H9 (cell line): ENCODE measurements at regions not wholly inside any gene's neighbourhood (a gene's known extent, or its start where the extent isn't known, plus 50 kb on each side); places are given as distances from the start of the nearest gene placed in this dataset.

Experiments
- DNase-seq: peaks from one replicate; pipeline ENCODE4 v3.0.0-alpha.2; 2017
- H2AFZ ChIP-seq: one replicate; pipeline ENCODE4 v1.6.1; 2013; ENCODE audit warnings: mild to moderate bottlenecking, low read length, control low read depth, moderate library complexity
- H2AK5ac ChIP-seq: 2 replicates; pipeline ENCODE4 v1.6.1; 2013; ENCODE audit warnings: low read length, control low read depth, mixed read lengths; ENCODE audit not compliant: insufficient read length
- H2BK120ac ChIP-seq: one replicate; pipeline ENCODE4 v1.6.1; 2013; ENCODE audit warnings: low read depth, mild to moderate bottlenecking, low read length, control low read depth, inconsistent platforms; ENCODE audit not compliant: poor library complexity, severe bottlenecking
- H2BK12ac ChIP-seq: 2 replicates; pipeline ENCODE4 v1.6.1; 2013; ENCODE audit warnings: low read length, control low read depth, mixed read lengths, low read depth; ENCODE audit not compliant: insufficient read length
- H2BK15ac ChIP-seq: 2 replicates; pipeline ENCODE4 v1.6.1; 2013; ENCODE audit warnings: low read depth, low read length, control low read depth
- H2BK20ac ChIP-seq: one replicate; pipeline ENCODE4 v1.6.1; 2013; ENCODE audit warnings: low read depth, mild to moderate bottlenecking, low read length, control low read depth, inconsistent platforms; ENCODE audit not compliant: poor library complexity, severe bottlenecking
- H2BK5ac ChIP-seq: 2 replicates; pipeline ENCODE4 v1.6.1; 2013; ENCODE audit warnings: low read length, control low read depth, mixed read lengths; ENCODE audit not compliant: insufficient read length
- H3K14ac ChIP-seq: 2 replicates; pipeline ENCODE4 v1.6.1; 2013; ENCODE audit warnings: low read length, control low read depth; ENCODE audit not compliant: insufficient read depth
- H3K18ac ChIP-seq: 2 replicates; pipeline ENCODE4 v1.6.1; 2013; ENCODE audit warnings: low read depth, mild to moderate bottlenecking, mixed read lengths, low read length, control low read depth; ENCODE audit not compliant: insufficient read length
- H3K23ac ChIP-seq: 2 replicates; pipeline ENCODE4 v1.6.1; 2013; ENCODE audit warnings: low read length, control low read depth, mixed read lengths, low read depth; ENCODE audit not compliant: insufficient read length
- H3K23me2 ChIP-seq: 2 replicates; pipeline ENCODE4 v1.6.1; 2013; ENCODE audit warnings: low read depth, mild to moderate bottlenecking, mixed read lengths, low read length, control low read depth; ENCODE audit not compliant: insufficient read length, poor library complexity, severe bottlenecking
- H3K27ac ChIP-seq: 2 replicates; pipeline ENCODE4 v1.5.1; 2013; ENCODE audit warnings: low read length, control low read depth, mixed read lengths, low read depth; ENCODE audit not compliant: insufficient read length
- H3K27me3 ChIP-seq: 2 replicates; pipeline ENCODE4 v1.6.1; 2013; ENCODE audit warnings: low read length, control low read depth, inconsistent platforms; ENCODE audit not compliant: insufficient read depth
- H3K4ac ChIP-seq: 2 replicates; pipeline ENCODE4 v1.6.1; 2013; ENCODE audit warnings: low read depth, mild to moderate bottlenecking, control low read depth, inconsistent platforms, low read length, moderate library complexity
- H3K4me1 ChIP-seq: 2 replicates; pipeline ENCODE4 v1.6.1; 2013; ENCODE audit warnings: low read length, control low read depth, inconsistent platforms; ENCODE audit not compliant: insufficient read depth
- H3K4me2 ChIP-seq: 2 replicates; pipeline ENCODE4 v1.6.1; 2013; ENCODE audit warnings: low read length, control low read depth, mixed read lengths; ENCODE audit not compliant: insufficient read length, insufficient read depth
- H3K56ac ChIP-seq: 2 replicates; pipeline ENCODE4 v1.6.1; 2013; ENCODE audit warnings: low read depth, mild to moderate bottlenecking, mixed read lengths, low read length, control low read depth; ENCODE audit not compliant: insufficient read length
- H3K79me1 ChIP-seq: 2 replicates; pipeline ENCODE4 v1.6.1; 2013; ENCODE audit warnings: low read depth, mild to moderate bottlenecking, moderate library complexity, low read length, control low read depth, inconsistent platforms; ENCODE audit not compliant: insufficient read depth, poor library complexity, severe bottlenecking
- H3K79me2 ChIP-seq: 2 replicates; pipeline ENCODE4 v1.6.1; 2013; ENCODE audit warnings: low read length, control low read depth, inconsistent platforms; ENCODE audit not compliant: insufficient read depth
- H3K9ac ChIP-seq: 2 replicates; pipeline ENCODE4 v1.6.1; 2013; ENCODE audit warnings: low read length, control low read depth, mixed read lengths; ENCODE audit not compliant: insufficient read length; ENCODE audit errors: extremely low read depth
- H3K9me3 ChIP-seq: one replicate; pipeline ENCODE4 v1.6.1; 2013; ENCODE audit warnings: low read depth, low read length, inconsistent platforms; ENCODE audit not compliant: control insufficient read depth
- H3T11ph ChIP-seq: one replicate; pipeline ENCODE4 v1.6.1; 2013; ENCODE audit warnings: mild to moderate bottlenecking, low read length, control low read depth, inconsistent platforms
- H4K20me1 ChIP-seq: one replicate; pipeline ENCODE4 v1.6.1; 2013; ENCODE audit not compliant: control insufficient read depth, insufficient read length, insufficient read depth
- H4K5ac ChIP-seq: 2 replicates; pipeline ENCODE4 v1.6.1; 2013; ENCODE audit warnings: low read depth, mild to moderate bottlenecking, mixed read lengths, low read length, control low read depth; ENCODE audit not compliant: insufficient read length
- H4K8ac ChIP-seq: replicated peaks from 2 replicates; pipeline ENCODE4 v1.6.1; 2013; ENCODE audit warnings: low read length, control low read depth, mixed read lengths, low read depth; ENCODE audit not compliant: insufficient read length
- H4K91ac ChIP-seq: 2 replicates; pipeline ENCODE4 v1.6.1; 2013; ENCODE audit warnings: low read depth, mild to moderate bottlenecking, moderate library complexity, mixed read lengths, low read length, control low read depth; ENCODE audit not compliant: insufficient read length
- H3K27ac Mint-ChIP-seq, 3 experiments: 2 replicates in 2 of 3; 3 replicates in 1 of 3; pipeline ENCODE4 v1.8.0; 2020 to 2021; ENCODE audit warnings: mixed read lengths in 3 of 3, mild to moderate bottlenecking in 1 of 3, moderate library complexity in 1 of 3
- H3K27me3 Mint-ChIP-seq: 2 replicates; pipeline ENCODE4 v1.8.0; 2021; ENCODE audit warnings: low read depth, mild to moderate bottlenecking, moderate library complexity, mixed read lengths
- H3K36me3 Mint-ChIP-seq, 3 experiments: 2 replicates in 2 of 3; 3 replicates in 1 of 3; pipeline ENCODE4 v1.8.0; 2020 to 2021; ENCODE audit warnings: low read depth in 3 of 3, mixed read lengths in 3 of 3; ENCODE audit not compliant: insufficient read depth in 1 of 3
- H3K4me1 Mint-ChIP-seq, 2 experiments: 2 replicates each; pipeline ENCODE4 v1.8.0; 2020; ENCODE audit warnings: mixed read lengths in 2 of 2
- H3K4me3 Mint-ChIP-seq, 2 experiments: 2 replicates in 1 of 2; 3 replicates in 1 of 2; pipeline ENCODE4 v1.8.0; 2020 to 2021; ENCODE audit warnings: mild to moderate bottlenecking in 2 of 2, mixed read lengths in 2 of 2, moderate library complexity in 1 of 2
- H3K9me3 Mint-ChIP-seq, 2 experiments: 2 replicates in 1 of 2; 3 replicates in 1 of 2; pipeline ENCODE4 v1.8.0; 2020; ENCODE audit warnings: mild to moderate bottlenecking in 2 of 2, mixed read lengths in 2 of 2, moderate library complexity in 1 of 2
- WGBS: extraction: QIAGEN DNeasy Blood & Tissue Kit; methylation state at CpG from one replicate; pipeline ENCODE4 v1.1.7; 2013; ENCODE audit warnings: missing lambda C conversion rate, low lambda C conversion rate, mixed read lengths; ENCODE audit not compliant: insufficient read length; ENCODE audit errors: extremely low coverage; 5-methylcytosine and 5-hydroxymethylcytosine counted together
- TF ChIP-seq, protein P1 (sequence below): fragments of 200-600 bp; sonication (generic); conservative IDR thresholded peaks from 3 replicates; pipeline ENCODE4 v1.8.0; 2021; ENCODE audit warnings: antibody characterized with exemption, mild to moderate bottlenecking

DNA sequence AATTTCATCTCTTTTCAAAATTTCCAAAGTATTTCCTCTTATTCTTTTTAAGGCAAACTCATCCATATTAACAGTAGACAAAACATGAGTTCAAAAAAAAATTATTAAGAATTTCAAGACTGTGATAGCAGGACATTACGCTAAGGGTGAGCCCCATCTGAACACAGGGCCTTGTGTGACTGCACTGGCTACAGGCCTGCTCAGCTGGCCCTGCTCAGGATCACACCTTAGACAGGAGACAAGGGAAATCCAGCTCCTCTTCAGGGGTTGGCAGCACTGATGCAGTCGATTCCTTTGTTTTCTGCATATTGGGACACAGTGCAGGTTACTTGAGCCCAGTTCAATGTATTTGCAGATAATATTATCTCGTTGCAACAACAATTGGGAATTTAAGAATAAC lies 444.7 kb downstream of the PLK2 start:
- Mint-ChIP-seq H3K36me3 (no peaks in the 10 kb centered on the region), H3K27ac (no peak overlapping the region), H3K4me1 (peaks cover 4 to 5% of the 10 kb centered on the region in 2 experiments; a peak in 3 of 4 replicates), H3K27me3 (no peaks in the 10 kb centered on the region), H3K9me3 (no peaks in the 10 kb centered on the region), H3K4me3 (no peak overlapping the region)
- Histone ChIP-seq H3K9me3 (no peaks in the 10 kb centered on the region), H4K91ac (no peak overlapping the region), H2BK120ac (no peak overlapping the region), H4K8ac (no peak overlapping the region), H4K20me1 (no peaks in the 10 kb centered on the region), H3K4ac (no peak overlapping the region), H2BK20ac (no peak overlapping the region), H3K18ac (no peak overlapping the region), H2BK5ac (no peak overlapping the region), H3K9ac (no peak overlapping the region), H2BK15ac (no peak overlapping the region), H4K5ac (no peak overlapping the region), H3K56ac (no peak overlapping the region), H3K79me2 (no peaks in the 10 kb centered on the region), H2AK5ac (no peak overlapping the region), H3K23ac (no peak overlapping the region), H3T11ph (no peak overlapping the region), H3K27ac (no peak overlapping the region), H3K23me2 (no peaks in the 10 kb centered on the region), H2BK12ac (no peak overlapping the region), H3K4me1 (no peaks in the 10 kb centered on the region; the same call in 1 of the 2 replicates), H3K27me3 (no peaks in the 10 kb centered on the region), H3K14ac (no peak overlapping the region), H3K79me1 (no peaks in the 10 kb centered on the region), H2AFZ (no peak overlapping the region), H3K4me2 (no peak overlapping the region)
- no peak for DNase-seq
- WGBS = no CpG with 5 or more reads among the region's 3 CpGs
- TF ChIP-seq, protein P1, sequence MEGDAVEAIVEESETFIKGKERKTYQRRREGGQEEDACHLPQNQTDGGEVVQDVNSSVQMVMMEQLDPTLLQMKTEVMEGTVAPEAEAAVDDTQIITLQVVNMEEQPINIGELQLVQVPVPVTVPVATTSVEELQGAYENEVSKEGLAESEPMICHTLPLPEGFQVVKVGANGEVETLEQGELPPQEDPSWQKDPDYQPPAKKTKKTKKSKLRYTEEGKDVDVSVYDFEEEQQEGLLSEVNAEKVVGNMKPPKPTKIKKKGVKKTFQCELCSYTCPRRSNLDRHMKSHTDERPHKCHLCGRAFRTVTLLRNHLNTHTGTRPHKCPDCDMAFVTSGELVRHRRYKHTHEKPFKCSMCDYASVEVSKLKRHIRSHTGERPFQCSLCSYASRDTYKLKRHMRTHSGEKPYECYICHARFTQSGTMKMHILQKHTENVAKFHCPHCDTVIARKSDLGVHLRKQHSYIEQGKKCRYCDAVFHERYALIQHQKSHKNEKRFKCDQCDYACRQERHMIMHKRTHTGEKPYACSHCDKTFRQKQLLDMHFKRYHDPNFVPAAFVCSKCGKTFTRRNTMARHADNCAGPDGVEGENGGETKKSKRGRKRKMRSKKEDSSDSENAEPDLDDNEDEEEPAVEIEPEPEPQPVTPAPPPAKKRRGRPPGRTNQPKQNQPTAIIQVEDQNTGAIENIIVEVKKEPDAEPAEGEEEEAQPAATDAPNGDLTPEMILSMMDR = no peak
